ENCODE measurements at regions not wholly inside any gene's neighbourhood (a gene's known extent, or its start where the extent isn't known, plus 50 kb on each side); places are given as distances from the start of the nearest gene placed in this dataset.

- no peak for TF ChIP-seq CTCF (conservative IDR thresholded peaks at IDR 0.05; ENCODE audit: low read depth, low read length)
- TF ChIP-seq POLR2A (IDR thresholded peaks at IDR 0.05; ENCODE audit: low read depth, low read length), result no peak
- TF ChIP-seq CHD1 (IDR thresholded peaks at IDR 0.05; ENCODE audit: low read depth, low read length), result no peak
- no peak for TF ChIP-seq RAD21 (IDR thresholded peaks at IDR 0.05; ENCODE audit: low read length)
- no peak for TF ChIP-seq SMC3 (IDR thresholded peaks at IDR 0.05; ENCODE audit: low read depth, low read length)
- TF ChIP-seq BHLHE40 (IDR thresholded peaks at IDR 0.05; ENCODE audit: low read depth, low read length), result no peak
- TF ChIP-seq MAZ (IDR thresholded peaks at IDR 0.05; ENCODE audit: borderline replicate concordance, low read depth, low read length), result no peak
- TF ChIP-seq CEBPB (IDR thresholded peaks at IDR 0.05; ENCODE audit: low read depth, low read length), result no peak
Measured at GRCh38 chr14:96938946-96939345, 141.8 kb downstream of the VRK1 start.

Measured in IMR-90 (cell line).